ENCODE measurements at regions not wholly inside any gene's neighbourhood (a gene's known extent, or its start where the extent isn't known, plus 50 kb on each side); places are given as distances from the start of the nearest gene placed in this dataset.
A peak's percentile ranks its signal among the peaks of the same experiment; 100 is the strongest.

GRCh38 chr9:115391168-115391825, 273.3 kb upstream of the TNC start:
- no peak for TF ChIP-seq POLR2A (IDR thresholded peaks at IDR 0.05)
- no peak for TF ChIP-seq CTCF (IDR thresholded peaks at IDR 0.05)
- Histone ChIP-seq H3K36me3 (no peaks in the 10 kb centered on the region), H3K9me3 (no peaks in the 10 kb centered on the region), H3K27me3 (no peaks in the 10 kb centered on the region), H3K4me1 (peaks cover 0 to 10% (median 0%) of the 10 kb centered on the region in 12 donors), H3K4me3 (no peak overlapping the region), H3K27ac (no peak overlapping the region)
- DNase-seq (no peak), ATAC-seq (no peak)
- WGBS, 4 donors: 83 to 91% (median 88%) methylated on average over 4 of the region's 4 CpGs
- intact Hi-C loops (cut with DNase I): no loop called here

- Histone ChIP-seq H3K27ac (no peak overlapping the region), H3K9me3 (no peaks in the 10 kb centered on the region), H3K4me3 (no peak overlapping the region), H3K36me3 (no peaks in the 10 kb centered on the region), H3K27me3 (no peaks in the 10 kb centered on the region), H3K4me1 (peaks cover 0 to 10% (median 0%) of the 10 kb centered on the region in 12 donors)
- no peak for TF ChIP-seq POLR2A (IDR thresholded peaks at IDR 0.05)
- TF ChIP-seq CTCF (IDR thresholded peaks at IDR 0.05): no peak
- 82 to 88% (median 85%) methylated on average over 7 of the region's 7 CpGs for WGBS, 4 donors
- no peak for DNase-seq
- intact Hi-C loops (cut with DNase I): no loop called here
- ATAC-seq: no peak
Measured at GRCh38 chr9:115393976-115394775, 276.2 kb upstream of the TNC start.

- intact Hi-C loops (cut with DNase I): no loop called here
- Histone ChIP-seq H3K36me3 (no peaks in the 10 kb centered on the region), H3K4me3 (no peak overlapping the region), H3K9me3 (no peaks in the 10 kb centered on the region), H3K27me3 (no peaks in the 10 kb centered on the region), H3K4me1 (peaks cover 0 to 10% (median 0%) of the 10 kb centered on the region in 12 donors), H3K27ac (peak overlapping the region in 4 of 12 donors; percentile 30 to 61 (median 38))
- TF ChIP-seq POLR2A (IDR thresholded peaks at IDR 0.05) (no peak), CTCF (IDR thresholded peaks at IDR 0.05) (no peak)
- ATAC-seq (peak in 2 of 4 donors; percentile 50 to 65), DNase-seq (no peak)
- WGBS, 4 donors: 41 to 72% (median 53%) methylated on average over 1 of the region's 1 CpG
Measured at GRCh38 chr9:115395511-115396021, 277.6 kb upstream of the TNC start.

GRCh38 chr9:115396071-115396529, 278.1 kb upstream of the TNC start:
- H3K27ac ChIP-seq: peak overlapping the region in 4 of 12 donors; percentile 3 to 42 (median 32)
- H3K27me3 ChIP-seq: no peaks in the 10 kb centered on the region

More at GRCh38 chr9:115396071-115396529, 278.1 kb upstream of the TNC start:
- ATAC-seq (peak in 2 of 4 donors; percentile 24 to 55), DNase-seq (no peak)
- H3K36me3 ChIP-seq: no peaks in the 10 kb centered on the region
- no peak overlapping the region for H3K4me3 ChIP-seq
- intact Hi-C loops (cut with DNase I): no loop called here
- TF ChIP-seq CTCF (IDR thresholded peaks at IDR 0.05) (no peak), POLR2A (IDR thresholded peaks at IDR 0.05) (no peak)
- no peaks in the 10 kb centered on the region for H3K9me3 ChIP-seq
- peaks cover 0 to 10% (median 0%) of the 10 kb centered on the region in 12 donors for H3K4me1 ChIP-seq
